Thoracic aorta (tissue), 2 donors: ENCODE measurements at regions not wholly inside any gene's neighbourhood (a gene's known extent, or its start where the extent isn't known, plus 50 kb on each side); places are given as distances from the start of the nearest gene placed in this dataset.
A peak's percentile ranks its signal among the peaks of the same experiment; 100 is the strongest.

ENCODE experiments used
- ATAC-seq: fragments of 150-250 bp; one replicate; pipeline ENCODE4 v1.8.0; 2017; ENCODE audit warnings: low read depth; ENCODE audit not compliant: insufficient number of reproducible peaks, low FRiP score
- DNase-seq: peaks from one replicate; pipeline ENCODE4 v3.0.0-alpha.2; 2020; ENCODE audit warnings: low spot score
- H3K27ac ChIP-seq, 2 donors: fragments of 200-600 bp; sonication (generic); 1 replicate in 1 of 2; 2 replicates in 1 of 2; pipeline ENCODE4 v1.5.1; 2016; ENCODE audit warnings: mild to moderate bottlenecking in 2 of 2, moderate library complexity in 2 of 2
- H3K27me3 ChIP-seq: fragments of 200-600 bp; sonication (generic); replicated peaks from 2 replicates; pipeline ENCODE4 v1.6.0; 2016; ENCODE audit warnings: mild to moderate bottlenecking; ENCODE audit not compliant: insufficient read depth
- H3K36me3 ChIP-seq: fragments of 200-600 bp; sonication (generic); one replicate; pipeline ENCODE4 v1.5.1; 2016
- H3K4me1 ChIP-seq, 2 donors: fragments of 200-600 bp; sonication (generic); 1 replicate in 1 of 2; 2 replicates in 1 of 2; pipeline versions ENCODE4 v1.5.1 to v1.6.0; 2016; ENCODE audit warnings: low read depth in 2 of 2, mild to moderate bottlenecking in 1 of 2; ENCODE audit not compliant: control insufficient read depth in 1 of 2
- H3K4me3 ChIP-seq: fragments of 200-600 bp; sonication (generic); 2 replicates; pipeline ENCODE4 v1.5.1; 2016; ENCODE audit warnings: mild to moderate bottlenecking
- H3K9me3 ChIP-seq: fragments of 200-600 bp; sonication (generic); 2 replicates; pipeline ENCODE4 v1.5.1; 2016
- TF ChIP-seq, protein P1 (sequence below): fragments of 200-600 bp; sonication (generic); IDR thresholded peaks from one replicate; pipeline ENCODE4 v1.5.1; 2019; ENCODE audit warnings: antibody characterized with exemption

DNA sequence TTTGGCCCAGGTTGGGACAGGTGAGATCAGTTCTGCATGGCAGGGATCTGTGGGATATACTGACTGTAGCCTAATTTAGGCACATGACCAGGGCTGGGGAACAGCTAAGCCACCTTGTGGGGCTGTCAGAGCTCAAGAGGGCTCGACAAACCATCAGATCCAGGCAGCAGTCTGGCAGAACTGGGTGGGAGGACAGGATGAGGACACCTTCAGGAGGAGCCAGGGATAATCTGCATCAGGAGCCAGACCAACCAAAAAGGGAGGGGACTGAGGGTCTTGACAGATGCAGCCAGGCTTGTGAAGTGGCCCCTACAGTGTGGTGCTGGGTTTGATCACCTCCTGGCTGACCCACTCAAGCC lies 123.4 kb downstream of the MAFB start:
- Histone ChIP-seq H3K27me3 (no peaks in the 10 kb centered on the region), H3K9me3 (no peaks in the 10 kb centered on the region), H3K27ac (no peak overlapping the region), H3K4me1 (peaks cover 14 to 27% of the 10 kb centered on the region in 2 donors), H3K4me3 (no peak overlapping the region), H3K36me3 (no peaks in the 10 kb centered on the region)
- TF ChIP-seq, protein P1, sequence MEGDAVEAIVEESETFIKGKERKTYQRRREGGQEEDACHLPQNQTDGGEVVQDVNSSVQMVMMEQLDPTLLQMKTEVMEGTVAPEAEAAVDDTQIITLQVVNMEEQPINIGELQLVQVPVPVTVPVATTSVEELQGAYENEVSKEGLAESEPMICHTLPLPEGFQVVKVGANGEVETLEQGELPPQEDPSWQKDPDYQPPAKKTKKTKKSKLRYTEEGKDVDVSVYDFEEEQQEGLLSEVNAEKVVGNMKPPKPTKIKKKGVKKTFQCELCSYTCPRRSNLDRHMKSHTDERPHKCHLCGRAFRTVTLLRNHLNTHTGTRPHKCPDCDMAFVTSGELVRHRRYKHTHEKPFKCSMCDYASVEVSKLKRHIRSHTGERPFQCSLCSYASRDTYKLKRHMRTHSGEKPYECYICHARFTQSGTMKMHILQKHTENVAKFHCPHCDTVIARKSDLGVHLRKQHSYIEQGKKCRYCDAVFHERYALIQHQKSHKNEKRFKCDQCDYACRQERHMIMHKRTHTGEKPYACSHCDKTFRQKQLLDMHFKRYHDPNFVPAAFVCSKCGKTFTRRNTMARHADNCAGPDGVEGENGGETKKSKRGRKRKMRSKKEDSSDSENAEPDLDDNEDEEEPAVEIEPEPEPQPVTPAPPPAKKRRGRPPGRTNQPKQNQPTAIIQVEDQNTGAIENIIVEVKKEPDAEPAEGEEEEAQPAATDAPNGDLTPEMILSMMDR, result no peak
- DNase-seq (no peak), ATAC-seq (no peak)

DNA sequence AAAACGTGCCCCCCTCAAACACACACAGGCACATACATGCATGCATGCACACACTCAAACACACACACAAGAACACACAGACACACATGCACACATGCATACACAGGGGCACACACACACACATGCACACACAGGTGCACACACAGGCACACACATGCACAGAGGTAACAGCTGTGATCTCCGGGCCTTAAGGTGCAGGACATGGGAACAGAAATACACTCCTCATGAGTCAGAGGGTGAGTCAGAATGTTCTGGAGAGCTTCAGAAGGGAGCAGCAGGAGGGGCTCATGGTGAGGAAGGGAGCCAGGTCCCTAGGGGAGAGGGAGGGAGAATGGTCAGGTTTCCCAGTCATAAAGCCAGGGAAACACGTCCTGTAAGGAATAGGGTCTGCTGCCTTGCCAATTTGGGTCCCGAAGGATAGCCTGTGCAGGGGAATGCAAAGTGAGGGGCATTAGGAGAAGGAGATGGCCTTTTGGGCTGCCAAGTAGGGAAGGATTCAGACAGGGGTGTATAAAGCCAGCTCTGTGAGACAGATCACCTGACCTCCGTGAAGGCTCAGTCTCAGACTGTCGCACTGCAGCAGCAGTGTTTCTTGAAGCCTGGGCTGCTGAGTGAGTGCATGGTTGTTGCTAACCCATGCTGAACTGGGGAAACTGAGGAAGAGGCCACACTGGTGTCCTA lies 123.9 kb downstream of the MAFB start:
- Histone ChIP-seq H3K9me3 (no peaks in the 10 kb centered on the region), H3K27ac (no peak overlapping the region), H3K36me3 (no peaks in the 10 kb centered on the region), H3K27me3 (no peaks in the 10 kb centered on the region), H3K4me3 (no peak overlapping the region), H3K4me1 (peaks cover 14 to 27% of the 10 kb centered on the region in 2 donors)
- TF ChIP-seq, protein P1, result no peak
- DNase-seq, result peak; percentile 23
- peak; percentile 48 for ATAC-seq

DNA sequence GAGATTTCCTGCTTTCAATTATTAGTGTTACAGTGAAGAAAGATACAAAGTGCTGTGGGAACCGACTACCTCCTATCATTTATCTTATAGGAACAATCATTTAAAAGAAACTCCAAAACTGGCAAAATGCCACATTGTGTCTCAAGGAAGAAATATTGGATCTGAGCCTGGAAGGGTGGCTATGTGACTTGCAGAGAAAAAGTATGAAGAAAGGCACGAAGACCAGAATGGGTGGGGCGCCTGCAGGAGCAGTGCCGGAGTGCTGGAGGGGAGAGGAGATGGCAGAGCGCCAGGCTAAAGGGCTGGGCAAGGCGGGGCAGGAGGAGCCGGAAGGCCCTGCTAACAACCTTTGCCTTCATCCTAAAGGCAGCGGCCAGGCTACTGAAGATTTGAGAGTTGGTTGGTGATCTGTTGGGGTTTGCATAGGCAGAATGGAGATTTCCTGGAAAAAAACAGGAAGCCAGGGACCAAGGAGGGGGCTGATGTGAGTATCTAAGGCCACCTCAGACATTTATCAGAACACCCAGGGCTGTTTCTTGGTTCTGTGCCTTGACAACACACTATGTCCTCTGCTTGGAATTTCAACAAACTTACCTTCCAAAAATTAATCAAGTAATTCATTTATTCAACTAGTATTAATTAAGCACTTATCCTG lies 125.6 kb downstream of the MAFB start:
- Histone ChIP-seq H3K27me3 (no peaks in the 10 kb centered on the region), H3K4me3 (no peak overlapping the region), H3K9me3 (no peaks in the 10 kb centered on the region), H3K36me3 (no peaks in the 10 kb centered on the region), H3K4me1 (peaks cover 14 to 27% of the 10 kb centered on the region in 2 donors), H3K27ac (no peak overlapping the region)
- DNase-seq (peak; percentile 16), ATAC-seq (no peak)
- TF ChIP-seq, protein P1, result no peak

DNA sequence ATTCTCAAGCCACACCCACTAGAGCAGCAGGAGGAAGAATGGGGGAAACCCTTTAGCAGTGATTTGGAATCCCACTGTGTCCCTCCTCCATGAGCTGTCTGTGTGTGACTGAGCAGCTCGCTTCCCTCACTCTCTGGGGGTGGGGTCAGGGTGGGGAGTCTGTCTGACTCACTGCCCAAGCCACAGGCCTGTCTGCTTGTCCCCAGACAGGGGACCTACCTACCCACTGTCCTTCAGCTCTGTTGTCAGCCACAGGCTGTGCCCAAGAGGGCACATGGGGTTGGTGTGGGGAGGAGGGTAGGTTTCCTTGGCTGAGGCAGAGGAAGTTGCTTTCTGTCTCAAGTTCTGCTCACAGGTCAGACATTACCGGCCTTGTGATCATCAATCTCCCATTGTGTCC lies 127.0 kb downstream of the MAFB start:
- TF ChIP-seq, protein P1, result no peak
- H3K36me3 ChIP-seq, result no peaks in the 10 kb centered on the region
- peaks cover 14 to 27% of the 10 kb centered on the region in 2 donors for H3K4me1 ChIP-seq
- H3K27me3 ChIP-seq, result no peaks in the 10 kb centered on the region
- no peak overlapping the region for H3K27ac ChIP-seq
- H3K4me3 ChIP-seq, result no peak overlapping the region
- no peak for ATAC-seq
- H3K9me3 ChIP-seq, result no peaks in the 10 kb centered on the region
- DNase-seq, result no peak

DNA sequence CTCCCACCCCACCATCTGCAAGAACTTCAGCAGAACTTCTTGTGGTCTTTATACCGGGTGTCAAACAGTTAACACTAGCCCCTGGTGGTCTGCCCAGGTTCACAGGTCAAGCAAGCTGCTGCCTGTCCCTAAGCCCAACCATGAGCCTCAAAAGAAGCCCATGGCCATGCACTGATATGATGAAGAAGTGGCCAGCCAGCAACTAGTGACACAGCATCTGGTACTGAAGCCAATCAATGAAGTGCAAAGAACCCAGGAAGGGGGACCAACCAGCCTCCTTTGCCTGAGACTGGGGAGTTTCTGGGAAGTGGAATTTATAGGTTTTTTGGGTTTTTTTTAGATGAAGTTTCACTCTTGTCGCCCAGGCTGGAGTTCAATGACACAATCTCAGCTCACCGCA lies 127.8 kb downstream of the MAFB start:
- Histone ChIP-seq H3K27me3 (no peaks in the 10 kb centered on the region), H3K36me3 (no peaks in the 10 kb centered on the region), H3K27ac (no peak overlapping the region), H3K9me3 (no peaks in the 10 kb centered on the region), H3K4me3 (no peak overlapping the region), H3K4me1 (peaks cover 14 to 27% of the 10 kb centered on the region in 2 donors)
- ATAC-seq, result no peak
- TF ChIP-seq, protein P1, result no peak
- no peak for DNase-seq
